ENCODE measurements at regions not wholly inside any gene's neighbourhood (a gene's known extent, or its start where the extent isn't known, plus 50 kb on each side); places are given as distances from the start of the nearest gene placed in this dataset.

GRCh38 chrX:113580486-113580885, 739.9 kb upstream of the AMOT start:
- ATAC-seq (no peak), FAIRE-seq (no peak), DNase-seq (ENCODE audit: low spot score) (no peak)
- H3K27me3 ChIP-seq (ENCODE audit: control insufficient read depth in 1 of 2, insufficient read depth in 2 of 2, low read length in 2 of 2), result no peaks in the 10 kb centered on the region
- WGBS (ENCODE audit: low lambda C conversion rate), result 3% methylated on average over 2 of the region's 2 CpGs
- ChIA-PET POLR2A (no interaction called here), CTCF (ENCODE audit: low intra/inter-chr PET ratio, low total read pairs) (no interaction called here)
- no peak overlapping the region for H3K9ac ChIP-seq (ENCODE audit: insufficient read depth, low read depth, low read length)
- H3K27ac ChIP-seq (ENCODE audit: extremely low read length, insufficient read depth, low read length), result no peak overlapping the region
- no peak overlapping the region for H2AFZ ChIP-seq (ENCODE audit: low read length)
- no peaks in the 10 kb centered on the region for H3K4me1 ChIP-seq (ENCODE audit: insufficient read depth, low read length)
- no peak overlapping the region for H3K4me3 ChIP-seq (replicated peaks in 1 of 3; ENCODE audit: insufficient read depth in 1 of 3, low read depth in 2 of 3, low read length in 3 of 3)
- H3K4me2 ChIP-seq (ENCODE audit: low read depth, low read length), result no peak overlapping the region
- no TSS peak for BruUV-seq (replicated peaks)
- in situ Hi-C loops (cut with HindIII; ENCODE audit: extremely low pct_ligation_motif_present, low pct_unique_long_range_greater_than_20kb), result no loop called here
- no peaks in the 10 kb centered on the region for H4K20me1 ChIP-seq (ENCODE audit: insufficient read depth, low read length)
- intact Hi-C loops (cut with micrococcal nuclease; ENCODE audit: unreplicated experiment), result no loop called here
- H3K36me3 ChIP-seq (replicated peaks in 1 of 2; ENCODE audit: control insufficient read depth in 1 of 2, insufficient read depth in 2 of 2, low read length in 2 of 2), result no peaks in the 10 kb centered on the region
- H3K9me3 ChIP-seq (ENCODE audit: low read length), result no peaks in the 10 kb centered on the region
- no peaks in the 10 kb centered on the region for H3K79me2 ChIP-seq (ENCODE audit: insufficient read depth, low read length)
- TF ChIP-seq MED13 (CRISPR knock-in tag; IDR thresholded peaks at IDR 0.05) (no peak), SP140L (CRISPR knock-in tag; IDR thresholded peaks at IDR 0.05; ENCODE audit: borderline replicate concordance) (no peak), ZNF547 (CRISPR knock-in tag; IDR thresholded peaks at IDR 0.05) (no peak), ZNF335 (CRISPR knock-in tag; IDR thresholded peaks at IDR 0.05) (no peak), RBM39 (IDR thresholded peaks at IDR 0.05; ENCODE audit: low read depth, low read length, poor library complexity, severe bottlenecking) (no peak), ZNF720 (CRISPR knock-in tag; IDR thresholded peaks at IDR 0.05) (no peak), ELF1 (CRISPR knock-in tag; IDR thresholded peaks at IDR 0.05) (no peak), ZNF75D (CRISPR knock-in tag; IDR thresholded peaks at IDR 0.05; ENCODE audit: borderline replicate concordance) (no peak), NKX3-1 (CRISPR knock-in tag; IDR thresholded peaks at IDR 0.05) (no peak), NBN (conservative IDR thresholded peaks at IDR 0.05) (no peak), SCMH1 (CRISPR knock-in tag; IDR thresholded peaks at IDR 0.05; ENCODE audit: borderline replicate concordance) (no peak), ZFP36L2 (CRISPR knock-in tag; IDR thresholded peaks at IDR 0.05) (no peak), MXD3 (CRISPR knock-in tag; IDR thresholded peaks at IDR 0.05) (no peak), SIX4 (CRISPR knock-in tag; IDR thresholded peaks at IDR 0.05) (no peak)
- TF ChIP-seq, protein P1, sequence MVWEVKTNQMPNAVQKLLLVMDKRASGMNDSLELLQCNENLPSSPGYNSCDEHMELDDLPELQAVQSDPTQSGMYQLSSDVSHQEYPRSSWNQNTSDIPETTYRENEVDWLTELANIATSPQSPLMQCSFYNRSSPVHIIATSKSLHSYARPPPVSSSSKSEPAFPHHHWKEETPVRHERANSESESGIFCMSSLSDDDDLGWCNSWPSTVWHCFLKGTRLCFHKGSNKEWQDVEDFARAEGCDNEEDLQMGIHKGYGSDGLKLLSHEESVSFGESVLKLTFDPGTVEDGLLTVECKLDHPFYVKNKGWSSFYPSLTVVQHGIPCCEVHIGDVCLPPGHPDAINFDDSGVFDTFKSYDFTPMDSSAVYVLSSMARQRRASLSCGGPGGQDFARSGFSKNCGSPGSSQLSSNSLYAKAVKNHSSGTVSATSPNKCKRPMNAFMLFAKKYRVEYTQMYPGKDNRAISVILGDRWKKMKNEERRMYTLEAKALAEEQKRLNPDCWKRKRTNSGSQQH (CRISPR knock-in tag; IDR thresholded peaks at IDR 0.05; ENCODE audit: low read depth), result no peak
- TF ChIP-seq, protein P2, sequence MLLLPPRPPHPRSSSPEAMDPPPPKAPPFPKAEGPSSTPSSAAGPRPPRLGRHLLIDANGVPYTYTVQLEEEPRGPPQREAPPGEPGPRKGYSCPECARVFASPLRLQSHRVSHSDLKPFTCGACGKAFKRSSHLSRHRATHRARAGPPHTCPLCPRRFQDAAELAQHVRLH (CRISPR knock-in tag; IDR thresholded peaks at IDR 0.05; ENCODE audit: borderline replicate concordance, low read depth), result no peak
- TF ChIP-seq, protein P3, sequence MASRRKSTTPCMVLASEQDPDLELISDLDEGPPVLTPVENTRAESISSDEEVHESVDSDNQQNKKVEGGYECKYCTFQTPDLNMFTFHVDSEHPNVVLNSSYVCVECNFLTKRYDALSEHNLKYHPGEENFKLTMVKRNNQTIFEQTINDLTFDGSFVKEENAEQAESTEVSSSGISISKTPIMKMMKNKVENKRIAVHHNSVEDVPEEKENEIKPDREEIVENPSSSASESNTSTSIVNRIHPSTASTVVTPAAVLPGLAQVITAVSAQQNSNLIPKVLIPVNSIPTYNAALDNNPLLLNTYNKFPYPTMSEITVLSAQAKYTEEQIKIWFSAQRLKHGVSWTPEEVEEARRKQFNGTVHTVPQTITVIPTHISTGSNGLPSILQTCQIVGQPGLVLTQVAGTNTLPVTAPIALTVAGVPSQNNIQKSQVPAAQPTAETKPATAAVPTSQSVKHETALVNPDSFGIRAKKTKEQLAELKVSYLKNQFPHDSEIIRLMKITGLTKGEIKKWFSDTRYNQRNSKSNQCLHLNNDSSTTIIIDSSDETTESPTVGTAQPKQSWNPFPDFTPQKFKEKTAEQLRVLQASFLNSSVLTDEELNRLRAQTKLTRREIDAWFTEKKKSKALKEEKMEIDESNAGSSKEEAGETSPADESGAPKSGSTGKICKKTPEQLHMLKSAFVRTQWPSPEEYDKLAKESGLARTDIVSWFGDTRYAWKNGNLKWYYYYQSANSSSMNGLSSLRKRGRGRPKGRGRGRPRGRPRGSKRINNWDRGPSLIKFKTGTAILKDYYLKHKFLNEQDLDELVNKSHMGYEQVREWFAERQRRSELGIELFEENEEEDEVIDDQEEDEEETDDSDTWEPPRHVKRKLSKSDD (CRISPR knock-in tag; IDR thresholded peaks at IDR 0.05; ENCODE audit: low read depth), result no peak
- TF ChIP-seq, protein P4, sequence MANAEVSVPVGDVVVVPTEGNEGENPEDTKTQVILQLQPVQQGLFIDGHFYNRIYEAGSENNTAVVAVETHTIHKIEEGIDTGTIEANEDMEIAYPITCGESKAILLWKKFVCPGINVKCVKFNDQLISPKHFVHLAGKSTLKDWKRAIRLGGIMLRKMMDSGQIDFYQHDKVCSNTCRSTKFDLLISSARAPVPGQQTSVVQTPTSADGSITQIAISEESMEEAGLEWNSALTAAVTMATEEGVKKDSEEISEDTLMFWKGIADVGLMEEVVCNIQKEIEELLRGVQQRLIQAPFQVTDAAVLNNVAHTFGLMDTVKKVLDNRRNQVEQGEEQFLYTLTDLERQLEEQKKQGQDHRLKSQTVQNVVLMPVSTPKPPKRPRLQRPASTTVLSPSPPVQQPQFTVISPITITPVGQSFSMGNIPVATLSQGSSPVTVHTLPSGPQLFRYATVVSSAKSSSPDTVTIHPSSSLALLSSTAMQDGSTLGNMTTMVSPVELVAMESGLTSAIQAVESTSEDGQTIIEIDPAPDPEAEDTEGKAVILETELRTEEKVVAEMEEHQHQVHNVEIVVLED (CRISPR knock-in tag; IDR thresholded peaks at IDR 0.05; ENCODE audit: borderline replicate concordance), result no peak
- TF ChIP-seq, protein P5, sequence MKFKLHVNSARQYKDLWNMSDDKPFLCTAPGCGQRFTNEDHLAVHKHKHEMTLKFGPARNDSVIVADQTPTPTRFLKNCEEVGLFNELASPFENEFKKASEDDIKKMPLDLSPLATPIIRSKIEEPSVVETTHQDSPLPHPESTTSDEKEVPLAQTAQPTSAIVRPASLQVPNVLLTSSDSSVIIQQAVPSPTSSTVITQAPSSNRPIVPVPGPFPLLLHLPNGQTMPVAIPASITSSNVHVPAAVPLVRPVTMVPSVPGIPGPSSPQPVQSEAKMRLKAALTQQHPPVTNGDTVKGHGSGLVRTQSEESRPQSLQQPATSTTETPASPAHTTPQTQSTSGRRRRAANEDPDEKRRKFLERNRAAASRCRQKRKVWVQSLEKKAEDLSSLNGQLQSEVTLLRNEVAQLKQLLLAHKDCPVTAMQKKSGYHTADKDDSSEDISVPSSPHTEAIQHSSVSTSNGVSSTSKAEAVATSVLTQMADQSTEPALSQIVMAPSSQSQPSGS (CRISPR knock-in tag; IDR thresholded peaks at IDR 0.05), result no peak
